ENCODE measurements at regions not wholly inside any gene's neighbourhood (a gene's known extent, or its start where the extent isn't known, plus 50 kb on each side); places are given as distances from the start of the nearest gene placed in this dataset.

DNA sequence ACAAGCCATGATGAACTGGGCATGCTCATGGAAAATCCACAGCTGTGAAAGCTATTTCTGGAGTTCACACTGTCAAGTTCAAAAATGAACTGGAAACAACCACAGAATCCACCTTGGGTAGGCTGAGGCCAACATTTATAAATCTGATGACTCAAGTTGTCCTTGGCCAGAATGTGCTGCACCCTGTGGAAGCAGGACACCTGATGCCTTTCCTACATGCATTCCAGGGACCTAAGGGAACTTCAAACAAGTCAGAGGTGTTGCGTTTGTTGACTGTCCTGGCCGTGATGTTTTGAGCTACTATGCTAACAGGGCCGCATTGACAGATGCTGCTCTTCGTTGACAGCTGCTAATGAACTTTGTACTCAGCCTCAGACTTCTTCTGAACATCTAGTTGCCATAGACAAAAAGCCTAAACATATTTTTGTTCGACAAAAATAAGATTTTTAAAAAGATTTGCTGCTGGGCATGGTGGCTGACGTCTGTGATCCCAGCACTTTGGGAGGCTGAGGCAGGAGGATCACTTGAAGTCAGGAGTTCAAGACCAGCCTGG lies 127.9 kb upstream of the SLC45A1 start:
- H3F3A ChIP-seq (ENCODE audit: control insufficient read depth, insufficient read depth): no peaks in the 10 kb centered on the region
- no peaks in the 10 kb centered on the region for H3K4me1 ChIP-seq (ENCODE audit: control insufficient read depth, low read length)
- H3K9me3 ChIP-seq (ENCODE audit: control insufficient read depth, insufficient read depth, low read length): no peaks in the 10 kb centered on the region
- H3K4me2 ChIP-seq (ENCODE audit: low read length): no peak overlapping the region
- H3K36me3 ChIP-seq (ENCODE audit: control insufficient read depth, low read length): no peaks in the 10 kb centered on the region
- no peak overlapping the region for H3K4me3 ChIP-seq (ENCODE audit: low read length)
- H4K20me1 ChIP-seq (ENCODE audit: control insufficient read depth, insufficient read depth, low read depth, low read length): no peaks in the 10 kb centered on the region
- no peaks in the 10 kb centered on the region; the same call in 1 of the 2 replicates for H3K27me3 ChIP-seq (ENCODE audit: control insufficient read depth, low read length)
- no peak overlapping the region for H3K27ac ChIP-seq (ENCODE audit: low read depth, low read length)
- no peaks in the 10 kb centered on the region for H3K9me2 ChIP-seq (replicated peaks; ENCODE audit: control insufficient read depth, low read length)
- no peaks in the 10 kb centered on the region for H3K79me2 ChIP-seq (ENCODE audit: control insufficient read depth, low read length)
- no peak for TF ChIP-seq EZH2phosphoT487 (IDR thresholded peaks at IDR 0.05; ENCODE audit: borderline replicate concordance, low read length)
- TF ChIP-seq, protein P1, sequence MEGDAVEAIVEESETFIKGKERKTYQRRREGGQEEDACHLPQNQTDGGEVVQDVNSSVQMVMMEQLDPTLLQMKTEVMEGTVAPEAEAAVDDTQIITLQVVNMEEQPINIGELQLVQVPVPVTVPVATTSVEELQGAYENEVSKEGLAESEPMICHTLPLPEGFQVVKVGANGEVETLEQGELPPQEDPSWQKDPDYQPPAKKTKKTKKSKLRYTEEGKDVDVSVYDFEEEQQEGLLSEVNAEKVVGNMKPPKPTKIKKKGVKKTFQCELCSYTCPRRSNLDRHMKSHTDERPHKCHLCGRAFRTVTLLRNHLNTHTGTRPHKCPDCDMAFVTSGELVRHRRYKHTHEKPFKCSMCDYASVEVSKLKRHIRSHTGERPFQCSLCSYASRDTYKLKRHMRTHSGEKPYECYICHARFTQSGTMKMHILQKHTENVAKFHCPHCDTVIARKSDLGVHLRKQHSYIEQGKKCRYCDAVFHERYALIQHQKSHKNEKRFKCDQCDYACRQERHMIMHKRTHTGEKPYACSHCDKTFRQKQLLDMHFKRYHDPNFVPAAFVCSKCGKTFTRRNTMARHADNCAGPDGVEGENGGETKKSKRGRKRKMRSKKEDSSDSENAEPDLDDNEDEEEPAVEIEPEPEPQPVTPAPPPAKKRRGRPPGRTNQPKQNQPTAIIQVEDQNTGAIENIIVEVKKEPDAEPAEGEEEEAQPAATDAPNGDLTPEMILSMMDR (IDR thresholded peaks at IDR 0.05; ENCODE audit: low read depth, low read length, poor library complexity, severe bottlenecking): no peak

- Histone ChIP-seq H3K9me3 (ENCODE audit: control insufficient read depth, insufficient read depth, low read length) (no peaks in the 10 kb centered on the region), H3K4me3 (ENCODE audit: low read length) (no peak overlapping the region), H3K9me2 (replicated peaks; ENCODE audit: control insufficient read depth, low read length) (no peaks in the 10 kb centered on the region), H3K4me1 (ENCODE audit: control insufficient read depth, low read length) (no peaks in the 10 kb centered on the region), H3F3A (ENCODE audit: control insufficient read depth, insufficient read depth) (no peaks in the 10 kb centered on the region), H3K27ac (ENCODE audit: low read depth, low read length) (no peak overlapping the region), H3K4me2 (ENCODE audit: low read length) (no peak overlapping the region), H4K20me1 (ENCODE audit: control insufficient read depth, insufficient read depth, low read depth, low read length) (no peaks in the 10 kb centered on the region), H3K27me3 (ENCODE audit: control insufficient read depth, low read length) (0 out of 2 replicates have a peak, but pooled peaks cover 3% of the 10 kb centered on the region), H3K36me3 (ENCODE audit: control insufficient read depth, low read length) (no peaks in the 10 kb centered on the region), H3K79me2 (ENCODE audit: control insufficient read depth, low read length) (no peaks in the 10 kb centered on the region)
- no peak for TF ChIP-seq EZH2phosphoT487 (IDR thresholded peaks at IDR 0.05; ENCODE audit: borderline replicate concordance, low read length)
- TF ChIP-seq, protein P1 (IDR thresholded peaks at IDR 0.05; ENCODE audit: low read depth, low read length, poor library complexity, severe bottlenecking): no peak
Measured at GRCh38 chr1:8185400-8185799, 132.5 kb upstream of the SLC45A1 start.

DNA sequence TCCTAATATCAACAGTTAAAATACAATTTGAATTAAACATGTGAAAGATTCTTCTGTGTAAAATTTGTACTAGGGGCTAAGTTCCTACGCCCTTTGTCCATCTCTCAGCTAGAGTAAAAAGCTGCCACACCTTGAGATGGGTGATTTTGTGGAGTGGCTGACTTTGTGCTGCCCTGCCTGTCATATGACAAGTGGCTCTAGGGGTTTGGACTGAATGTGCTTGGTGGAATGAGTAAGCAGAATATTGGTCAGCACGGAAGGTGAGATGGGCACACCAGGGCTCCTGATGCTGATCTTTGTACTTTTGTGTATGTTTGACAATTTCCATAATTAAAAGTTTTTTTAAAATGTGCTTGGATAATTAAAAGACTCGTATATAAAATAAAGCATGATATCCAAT lies 133.6 kb upstream of the SLC45A1 start:
- TF ChIP-seq, protein P1 (IDR thresholded peaks at IDR 0.05; ENCODE audit: low read depth, low read length, poor library complexity, severe bottlenecking): no peak
- H3K4me2 ChIP-seq (ENCODE audit: low read length): no peak overlapping the region
- no peaks in the 10 kb centered on the region for H3F3A ChIP-seq (ENCODE audit: control insufficient read depth, insufficient read depth)
- H3K27me3 ChIP-seq (ENCODE audit: control insufficient read depth, low read length): 0 out of 2 replicates have a peak, but pooled peaks cover 3% of the 10 kb centered on the region
- no peaks in the 10 kb centered on the region for H3K36me3 ChIP-seq (ENCODE audit: control insufficient read depth, low read length)
- peaks cover under 1% of the 10 kb centered on the region; the same call in 1 of the 2 replicates for H3K9me3 ChIP-seq (ENCODE audit: control insufficient read depth, insufficient read depth, low read length)
- H3K79me2 ChIP-seq (ENCODE audit: control insufficient read depth, low read length): no peaks in the 10 kb centered on the region
- H3K27ac ChIP-seq (ENCODE audit: low read depth, low read length): no peak overlapping the region
- H3K9me2 ChIP-seq (replicated peaks; ENCODE audit: control insufficient read depth, low read length): no peaks in the 10 kb centered on the region
- no peaks in the 10 kb centered on the region for H3K4me1 ChIP-seq (ENCODE audit: control insufficient read depth, low read length)
- H4K20me1 ChIP-seq (ENCODE audit: control insufficient read depth, insufficient read depth, low read depth, low read length): no peaks in the 10 kb centered on the region
- no peak overlapping the region for H3K4me3 ChIP-seq (ENCODE audit: low read length)
